ENCODE measurements at regions not wholly inside any gene's neighbourhood (a gene's known extent, or its start where the extent isn't known, plus 50 kb on each side); places are given as distances from the start of the nearest gene placed in this dataset.
A peak's percentile ranks its signal among the peaks of the same experiment; 100 is the strongest.

- DNase-seq, result no peak
Measured at GRCh38 chr21:43271452-43272020, 102.7 kb downstream of the CRYAA start.

- DNase-seq, result no peak
Measured at GRCh38 chr21:43270800-43271301, 102.0 kb downstream of the CRYAA start.

GRCh38 chr21:43269957-43270705, 101.3 kb downstream of the CRYAA start:
- DNase-seq, result no peak

GRCh38 chr21:43269440-43269839, 100.6 kb downstream of the CRYAA start:
- DNase-seq, result peak; percentile 57

GRCh38 chr21:43268804-43269186, 100.0 kb downstream of the CRYAA start:
- DNase-seq, result no peak

- no peak for DNase-seq
Measured at GRCh38 chr21:43268086-43268803, 99.4 kb downstream of the CRYAA start.

GRCh38 chr21:43267391-43268085, 98.7 kb downstream of the CRYAA start:
- no peak for DNase-seq

- no peak for DNase-seq
Measured at GRCh38 chr21:43266534-43266933, 97.7 kb downstream of the CRYAA start.

GRCh38 chr21:43262427-43262826, 93.6 kb downstream of the CRYAA start:
- DNase-seq, result no peak

All from stimulated activated CD4-positive, alpha-beta T cell treated with anti-CD3 and anti-CD28 coated beads, Interleukin-15, amount 100 ng/mL, for 24 hours (primary cell).